Stimulated activated CD4-positive, alpha-beta T cell treated with anti-CD3 and anti-CD28 coated beads, Interleukin-1b, Interleukin-23, amount 100 ng/mL, for 24 hours (primary cell): ENCODE measurements at regions not wholly inside any gene's neighbourhood (a gene's known extent, or its start where the extent isn't known, plus 50 kb on each side); places are given as distances from the start of the nearest gene placed in this dataset.

Source experiments
- DNase-seq, 4 experiments: peaks; one replicate each; pipeline ENCODE4 v3.0.0-alpha.2; 2020; ENCODE audit warnings: low read depth in 4 of 4, low spot score in 1 of 4

DNA sequence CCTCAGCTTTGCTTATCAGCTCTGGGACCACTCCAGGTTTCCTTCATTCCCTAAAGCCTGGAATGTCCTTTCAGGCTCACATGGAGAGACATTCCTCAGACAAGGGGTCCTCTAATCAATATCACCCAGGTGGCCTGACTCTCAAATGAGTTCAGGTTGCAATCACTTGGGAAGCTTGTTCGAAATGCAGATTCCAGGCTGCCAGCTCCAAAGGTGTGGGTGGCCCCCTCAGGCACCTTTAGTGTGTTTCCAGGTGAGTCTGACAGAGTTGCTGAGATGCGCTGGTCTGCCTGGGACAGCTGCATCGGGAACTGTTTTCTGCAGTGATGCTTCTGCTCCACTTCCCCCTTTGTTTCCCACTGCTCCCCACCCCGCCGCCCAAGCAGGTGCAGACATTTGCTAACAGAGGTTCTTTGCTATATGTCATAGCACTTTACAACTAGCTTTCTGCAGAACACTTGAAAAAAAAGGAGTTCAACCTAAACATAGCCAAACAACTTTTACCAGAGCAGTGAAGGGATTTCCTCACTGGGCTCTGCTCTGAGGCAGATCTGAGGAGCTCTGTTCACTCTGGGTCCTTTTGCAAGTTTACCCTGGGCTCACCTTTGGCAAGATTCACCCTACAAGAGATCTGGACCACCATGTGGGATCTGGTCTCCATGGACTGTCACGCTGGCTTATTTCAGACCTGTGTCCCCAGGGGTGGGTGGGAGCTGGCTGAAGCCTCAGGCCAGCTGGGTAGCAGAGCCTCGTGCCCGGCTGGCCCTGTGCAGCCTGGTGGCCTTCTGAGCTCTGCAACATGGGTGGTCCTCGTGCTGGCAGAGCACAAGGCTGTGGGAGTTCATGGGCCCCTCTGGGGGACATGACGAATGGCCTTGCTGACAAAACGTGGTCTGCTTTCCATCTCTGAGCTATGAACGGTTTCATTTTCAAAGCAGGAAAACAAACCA is 539.6 kb downstream of the CCDC171 start:
- DNase-seq = no peak

DNA sequence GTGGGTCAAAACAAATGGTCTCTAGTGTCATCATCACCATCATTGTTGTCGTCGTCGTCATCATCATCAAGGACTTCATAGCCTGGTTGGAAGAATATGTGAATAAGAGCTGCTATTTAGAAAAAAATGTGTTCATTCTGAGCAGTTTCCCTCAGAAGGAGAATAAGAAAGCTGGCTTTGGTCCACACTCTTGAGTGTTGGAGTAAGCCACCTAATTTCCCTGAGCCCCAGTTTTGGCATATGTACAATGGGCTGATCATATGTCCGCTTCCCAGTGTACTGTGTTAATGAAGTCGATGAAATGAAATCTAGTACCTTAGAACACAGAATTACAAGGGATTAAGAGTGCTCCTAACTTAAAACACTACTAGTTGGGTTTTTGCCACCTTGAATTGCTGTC is 545.5 kb downstream of the CCDC171 start:
- DNase-seq = no peak

DNA sequence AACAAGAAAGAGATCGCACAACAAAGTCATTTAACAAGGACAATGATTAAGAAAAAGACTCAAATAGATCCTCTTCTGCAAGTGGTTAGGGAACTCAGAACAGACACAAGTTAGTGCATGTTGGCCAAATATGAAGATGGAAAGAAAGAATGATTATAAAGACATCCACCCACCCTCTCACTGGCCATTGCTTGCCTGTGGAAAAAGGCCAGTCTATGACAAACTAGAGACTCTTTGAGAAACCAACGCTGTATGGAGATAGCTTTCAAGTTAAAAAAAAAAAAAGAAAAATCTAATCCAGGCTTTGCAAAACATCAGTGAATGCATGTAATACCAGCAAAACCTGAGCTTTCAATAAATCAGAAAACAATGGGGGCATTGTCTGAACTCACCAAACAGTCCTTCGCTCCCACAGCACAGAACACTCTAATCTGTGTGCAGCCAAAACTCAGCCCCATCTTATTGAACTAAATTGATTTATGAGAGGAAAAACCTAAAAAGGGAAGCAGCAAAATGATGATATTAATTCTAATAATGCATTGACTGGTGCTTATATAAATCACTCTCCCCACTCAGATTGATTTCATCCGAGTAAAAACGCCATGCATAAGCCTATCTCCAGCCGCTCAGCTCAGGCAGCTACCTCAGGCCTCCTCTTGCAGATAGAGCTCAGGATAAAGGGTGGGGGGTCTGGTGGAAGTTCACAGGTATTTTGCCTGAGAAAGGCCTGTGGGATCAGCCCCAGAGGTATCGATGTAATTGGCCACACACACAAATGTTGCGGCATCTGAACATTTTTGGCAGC is 547.1 kb downstream of the CCDC171 start:
- no peak for DNase-seq

DNA sequence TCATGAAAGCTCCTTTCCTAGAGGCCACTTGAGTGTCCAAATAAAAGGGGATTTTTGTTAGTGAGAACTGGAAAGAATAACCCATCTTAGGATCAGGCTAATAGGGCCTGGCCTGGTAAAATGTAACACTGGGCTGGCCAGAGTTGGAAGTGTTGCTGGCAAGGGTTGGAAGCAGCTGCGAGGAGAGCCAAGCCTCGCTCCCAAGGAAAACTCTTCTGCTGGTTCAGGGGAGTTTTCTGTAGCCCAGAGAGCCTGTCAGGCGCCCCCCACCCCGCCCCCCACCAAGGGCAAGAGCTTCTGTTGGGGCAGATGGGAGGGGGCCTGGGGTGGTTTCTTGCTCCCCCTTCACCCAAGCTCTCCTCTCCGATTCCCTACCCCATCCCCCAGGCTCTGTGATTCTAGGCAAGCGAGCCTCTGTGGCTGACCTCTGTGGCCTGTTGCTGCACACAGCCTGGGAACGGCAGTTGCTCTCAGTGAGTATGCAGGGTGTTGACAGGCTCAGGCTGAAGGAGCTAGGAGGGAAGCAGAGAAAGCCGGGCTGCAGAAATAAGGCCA is 547.8 kb downstream of the CCDC171 start:
- DNase-seq = no peak

DNA sequence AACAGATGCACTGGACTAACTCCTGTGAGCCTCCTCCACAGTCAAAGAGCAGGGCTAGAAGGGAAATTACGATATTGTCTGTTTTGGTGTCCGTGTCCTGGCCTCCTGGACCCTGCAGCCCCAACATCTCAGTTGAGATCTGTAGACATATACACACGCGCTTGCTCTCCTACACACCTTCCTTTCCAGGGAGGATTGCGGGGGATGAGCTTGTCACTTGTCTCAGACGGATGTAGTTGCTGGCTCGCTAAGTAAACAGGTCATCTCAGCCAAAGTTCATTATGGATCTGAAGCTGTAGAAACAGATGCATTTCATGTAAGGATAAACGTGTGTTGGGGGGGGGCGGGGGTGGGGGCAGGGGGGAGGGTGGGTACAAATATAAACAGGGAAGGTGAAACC is 549.3 kb downstream of the CCDC171 start:
- no peak for DNase-seq

DNA sequence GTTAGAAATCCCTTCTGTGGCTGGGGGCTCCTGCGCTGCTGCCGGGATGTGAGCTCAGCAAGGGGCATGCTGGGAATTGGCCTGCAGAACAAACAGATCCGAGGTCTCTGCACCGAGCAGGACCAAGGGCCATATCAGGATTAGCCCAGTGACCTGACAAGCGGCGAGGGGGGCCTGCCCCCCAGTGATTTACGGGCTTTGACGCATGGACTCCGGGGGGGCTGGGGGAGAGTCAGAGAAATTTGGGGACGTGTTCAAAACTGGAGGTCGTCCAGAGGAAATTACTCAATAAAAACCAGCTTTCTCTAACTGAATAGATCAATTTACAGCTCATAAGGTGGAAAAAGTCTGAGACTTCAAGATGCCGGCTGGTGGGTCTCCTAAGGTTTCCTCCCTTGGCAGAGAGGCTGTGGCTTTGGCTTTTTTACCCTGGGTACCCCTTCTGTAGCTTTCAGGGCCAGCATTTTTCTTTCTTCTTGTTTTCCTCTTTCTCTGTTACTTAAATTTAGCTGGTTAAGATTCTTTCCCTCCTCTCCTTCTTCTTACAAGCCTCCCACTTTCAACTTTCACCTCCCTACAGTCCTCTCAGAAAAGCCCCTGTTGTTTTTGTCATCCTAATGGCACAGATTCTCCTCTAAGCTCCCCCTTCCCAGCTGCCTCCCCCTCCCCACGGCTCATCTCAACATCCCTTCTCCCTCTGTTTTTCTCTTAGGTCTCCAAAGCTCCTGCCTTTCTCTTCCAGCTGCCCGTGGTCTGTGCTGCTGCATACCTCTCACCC is 551.0 kb downstream of the CCDC171 start:
- DNase-seq = no peak

DNA sequence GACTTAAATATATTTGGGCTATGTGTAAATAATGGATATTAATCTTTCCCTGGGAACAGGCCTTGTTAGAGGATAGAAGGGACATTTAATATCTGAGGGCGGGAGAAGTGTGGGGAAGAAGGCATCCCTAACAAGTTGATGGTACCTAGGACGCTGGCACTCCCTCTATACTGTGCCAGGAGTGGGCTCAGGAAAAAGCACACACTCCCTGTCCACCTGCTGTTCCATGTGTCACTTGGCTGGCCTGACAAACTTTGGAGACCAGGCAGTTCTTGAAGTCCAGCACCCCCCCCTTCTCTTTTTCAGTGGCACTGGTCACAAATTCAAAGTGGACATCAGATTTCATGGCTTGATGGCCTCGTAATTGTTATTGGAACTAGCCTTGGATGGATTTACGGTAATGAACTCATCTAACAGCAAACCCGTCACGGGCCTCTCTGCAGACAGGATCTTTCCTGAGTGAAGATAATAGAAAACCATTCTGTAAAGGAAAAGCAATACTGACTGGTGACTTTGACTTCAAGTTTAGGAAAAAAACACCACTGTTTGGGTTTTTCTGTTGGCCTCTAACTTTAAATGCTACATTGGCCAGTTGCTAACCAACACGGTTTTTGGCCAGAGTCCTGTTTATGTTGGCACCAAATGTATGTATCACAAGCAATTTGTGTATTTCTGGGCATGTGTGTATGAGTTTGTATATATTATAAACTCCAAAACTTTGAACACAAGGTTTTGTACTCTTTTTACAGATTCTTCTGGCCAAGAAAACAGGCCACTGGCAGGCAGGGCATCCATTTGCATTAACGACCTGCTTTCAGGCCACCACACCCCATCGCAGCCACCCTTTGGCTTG is 552.6 kb downstream of the CCDC171 start:
- no peak for DNase-seq

DNA sequence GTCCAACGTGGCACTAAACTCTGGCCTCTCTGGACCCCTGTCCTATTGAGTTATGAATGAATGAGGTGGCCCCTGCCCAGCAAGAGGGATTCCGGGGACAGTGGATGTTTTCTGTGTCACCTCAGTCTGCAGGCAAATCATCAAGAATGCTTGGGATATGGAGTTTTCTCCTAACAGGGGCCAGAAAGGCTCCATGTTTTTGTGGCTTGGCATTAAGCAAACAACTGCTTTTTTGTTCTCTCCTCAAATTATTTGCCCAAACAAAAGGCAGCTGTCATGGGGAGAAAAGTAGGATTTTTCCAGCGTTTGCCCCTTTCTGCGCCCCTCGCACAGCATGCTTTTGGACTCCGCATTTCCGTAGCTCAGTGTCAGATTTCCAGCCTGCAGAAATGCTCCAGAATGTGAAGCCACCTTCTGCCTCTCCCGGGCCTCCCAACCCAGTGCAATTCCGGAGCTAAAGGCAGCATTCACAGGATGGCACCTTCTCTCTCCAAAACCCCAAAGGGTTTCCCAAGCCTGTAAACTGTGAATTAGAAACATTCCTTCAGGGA is 553.3 kb downstream of the CCDC171 start:
- no peak for DNase-seq

DNA sequence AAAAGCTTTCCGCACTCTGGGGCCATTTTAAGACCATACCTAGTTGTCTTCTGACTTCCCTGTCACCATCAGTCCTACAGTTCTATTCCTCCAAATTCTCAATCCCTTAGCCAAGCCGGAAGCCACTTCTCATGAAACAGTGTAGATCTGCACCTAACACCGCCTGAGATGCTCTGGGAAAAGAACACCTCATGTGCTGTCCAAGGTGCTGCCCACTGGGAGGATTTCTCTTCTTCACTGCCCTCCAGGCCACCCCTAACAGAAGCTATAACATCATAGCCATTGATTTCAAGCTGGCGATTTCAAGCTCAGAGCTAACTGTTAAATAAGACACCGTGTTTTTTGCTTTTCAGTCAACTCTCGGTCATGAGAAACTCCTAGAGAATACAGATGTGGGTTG is 559.3 kb downstream of the CCDC171 start:
- DNase-seq = no peak

DNA sequence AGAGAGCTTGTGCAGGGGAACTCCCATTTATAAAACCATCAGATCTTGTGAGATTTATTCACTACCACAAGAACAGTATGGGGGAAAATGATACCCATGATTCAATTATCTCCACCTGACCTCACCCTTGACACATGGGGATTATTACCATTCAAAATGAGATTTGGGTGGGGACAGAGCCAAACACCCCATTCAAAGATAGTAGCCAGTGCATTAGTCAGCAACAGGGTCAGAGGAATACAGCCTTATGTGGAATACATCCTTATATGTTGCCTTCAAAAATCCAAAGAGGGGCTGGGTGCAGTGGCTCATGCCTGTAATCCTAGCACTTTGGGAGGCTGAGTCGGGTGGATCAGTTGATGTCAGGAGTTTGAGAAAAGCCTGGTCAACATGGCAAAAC is 563.2 kb downstream of the CCDC171 start:
- DNase-seq = no peak

DNA sequence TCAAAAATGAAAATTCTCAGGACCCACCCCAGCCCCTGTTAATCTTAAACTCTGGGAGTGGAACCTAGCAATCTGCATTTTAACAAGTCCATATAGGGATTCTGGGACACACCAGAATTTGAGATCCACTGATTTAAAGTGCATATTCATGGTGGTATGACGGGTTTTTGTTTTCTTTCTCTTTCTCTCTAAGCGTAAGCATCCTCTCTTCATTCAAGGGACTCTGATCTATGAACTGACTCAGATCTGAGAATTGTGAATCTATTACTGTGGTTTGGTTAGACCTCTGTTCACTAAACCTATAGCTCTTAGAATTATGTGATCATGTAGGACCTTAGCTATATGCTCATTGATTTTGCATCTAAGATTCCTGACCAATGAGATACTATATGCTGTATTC is 565.2 kb downstream of the CCDC171 start:
- no peak for DNase-seq

DNA sequence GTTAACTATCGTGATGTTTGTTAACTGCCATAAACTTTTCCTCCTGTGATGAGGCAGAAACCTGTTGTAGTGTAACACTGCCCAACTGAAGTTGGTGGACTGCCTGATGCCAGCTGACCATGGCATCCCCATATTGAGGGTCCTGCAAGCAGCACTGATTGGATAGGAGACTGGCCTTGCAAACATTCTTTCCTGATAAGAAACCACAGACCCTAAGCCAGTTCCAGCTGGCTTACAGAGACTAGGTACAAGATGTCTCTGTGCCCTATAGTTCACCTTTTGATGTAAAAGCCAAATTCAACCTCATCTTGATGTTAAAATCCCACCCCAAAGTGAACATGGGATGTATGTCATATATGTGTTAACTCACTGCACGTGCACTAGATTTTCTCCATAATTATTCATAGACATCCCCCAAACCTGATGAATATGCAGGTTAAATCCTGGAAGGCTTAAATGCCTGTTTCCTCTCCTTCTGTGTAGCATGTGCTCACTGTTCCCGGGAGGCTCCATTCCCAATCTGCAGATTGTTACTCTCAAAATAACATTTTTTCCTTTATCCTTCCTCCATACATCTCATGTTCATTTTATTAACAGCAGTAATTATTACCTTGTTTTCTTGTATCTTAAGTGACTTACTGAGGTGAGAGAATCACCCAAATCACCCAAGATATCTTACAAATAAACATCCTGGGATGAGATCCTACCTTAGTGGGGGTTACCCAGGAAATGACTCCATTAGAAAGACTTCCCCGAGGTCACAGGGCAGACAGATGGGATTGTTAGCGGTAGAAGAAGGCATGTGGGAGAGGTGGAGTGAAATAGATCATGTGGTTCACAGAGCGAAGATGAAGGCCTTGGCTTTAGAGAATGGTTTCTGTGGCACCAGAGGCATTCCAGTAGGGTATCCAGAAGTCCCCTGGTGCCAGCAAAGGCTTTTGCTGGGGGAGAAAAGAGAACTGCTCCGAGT is 566.7 kb downstream of the CCDC171 start:
- no peak for DNase-seq

DNA sequence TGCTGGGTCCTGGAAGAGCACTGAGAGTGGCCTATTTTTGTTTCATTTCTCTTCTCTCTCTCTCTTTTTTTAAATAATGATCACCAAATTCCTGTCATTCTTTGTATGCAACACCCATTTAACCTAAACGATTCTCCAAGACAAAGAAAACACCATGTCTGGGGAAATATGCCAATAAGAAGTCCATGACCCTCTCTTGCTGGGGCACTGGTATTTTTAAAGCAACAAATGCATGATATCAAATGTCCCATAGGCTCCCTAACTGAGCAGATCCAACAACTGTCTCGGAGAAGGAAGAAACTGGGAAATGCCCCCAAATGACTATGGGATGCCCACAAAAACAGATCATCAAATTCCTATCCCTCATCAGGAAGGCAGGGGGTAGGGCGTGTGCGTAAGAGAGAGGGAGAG is 567.4 kb downstream of the CCDC171 start:
- no peak for DNase-seq

DNA sequence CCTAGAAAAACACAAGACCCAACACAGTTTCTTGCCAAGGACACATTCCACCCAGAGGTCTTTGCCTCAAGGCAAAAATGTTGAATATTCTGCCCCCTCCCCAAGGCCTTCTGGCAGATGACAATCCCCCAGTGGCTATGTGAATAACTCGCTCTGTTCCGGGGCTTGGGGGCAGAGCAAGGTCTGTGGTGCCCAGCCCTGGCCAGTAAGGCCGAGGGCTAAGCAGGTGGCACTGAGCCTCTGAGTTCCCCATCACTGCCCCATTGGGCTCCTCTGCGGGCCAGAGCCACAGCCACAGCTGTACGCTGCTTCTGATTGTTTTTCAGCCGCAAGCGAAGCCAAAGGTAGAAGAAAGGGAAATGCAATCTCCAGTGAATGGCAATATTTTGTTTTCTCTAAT is 567.9 kb downstream of the CCDC171 start:
- no peak for DNase-seq

DNA sequence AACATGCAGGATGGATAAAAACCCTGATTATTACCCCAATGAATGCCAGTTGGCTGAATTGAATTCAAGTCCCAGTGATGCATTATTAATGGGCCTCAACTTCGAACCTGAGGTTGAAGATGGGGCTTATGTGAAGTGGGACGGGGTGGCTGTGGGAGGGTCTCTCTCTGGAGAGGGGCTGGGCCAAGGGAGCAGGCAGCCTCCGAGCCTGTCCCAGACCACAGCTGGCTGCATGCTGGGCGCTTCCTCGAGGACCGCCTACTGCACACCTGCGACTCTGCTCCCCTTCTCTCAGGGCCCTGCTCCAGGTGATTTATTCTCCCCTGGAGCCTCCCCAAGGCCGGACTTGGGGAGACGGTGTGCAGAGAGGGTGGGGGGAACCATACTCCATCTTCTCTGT is 568.3 kb downstream of the CCDC171 start:
- DNase-seq = no peak

DNA sequence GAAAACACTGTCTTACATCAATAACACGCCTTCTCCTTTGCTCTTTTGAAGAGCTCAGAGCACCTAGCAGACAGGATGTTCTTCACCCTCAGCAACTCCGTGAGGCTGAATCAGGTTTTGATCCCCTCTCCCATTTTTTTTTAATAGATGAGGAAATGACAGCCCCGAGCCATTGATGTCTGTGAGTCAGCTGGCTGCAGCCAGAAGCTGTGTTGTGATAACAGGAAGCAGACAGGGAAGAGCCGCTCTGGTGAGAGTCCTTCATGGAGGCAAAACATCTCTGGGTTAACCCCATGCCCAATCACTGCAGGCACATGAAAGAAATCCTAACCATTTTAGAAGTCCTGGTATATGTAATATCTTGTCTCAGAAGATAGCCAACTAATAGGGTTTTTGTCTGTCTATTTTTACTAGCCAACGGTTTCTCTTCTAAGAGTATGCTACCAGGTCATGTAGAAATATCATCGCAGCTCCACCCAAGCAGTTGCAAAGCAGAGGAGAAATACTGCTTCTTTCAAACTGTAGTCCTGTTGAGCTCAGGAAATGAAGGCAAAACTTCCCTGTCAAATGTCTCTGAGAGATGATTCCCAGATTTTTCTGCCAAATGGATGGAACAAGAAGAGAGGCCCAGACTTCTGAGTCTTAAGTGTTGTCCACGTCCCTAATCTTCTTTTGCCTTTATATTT is 568.9 kb downstream of the CCDC171 start:
- DNase-seq = no peak

DNA sequence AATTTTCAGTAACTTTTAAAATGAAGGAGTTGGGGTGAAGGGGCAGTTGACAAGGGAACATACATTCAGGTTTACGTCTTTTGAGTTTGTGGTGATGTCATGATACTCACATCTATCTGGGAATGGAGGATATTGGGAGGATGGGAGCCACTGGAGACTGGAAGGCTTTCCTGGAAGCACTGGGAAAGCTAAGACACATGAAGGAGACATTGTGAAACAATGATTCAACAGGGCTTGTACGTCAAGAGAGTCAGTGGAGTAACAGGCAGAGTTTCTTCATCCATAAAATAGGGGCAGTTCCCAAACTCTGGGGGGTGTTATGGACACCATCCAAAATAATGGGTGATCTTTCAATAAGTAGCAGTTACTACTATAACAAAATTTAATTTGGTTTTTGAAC is 572.8 kb downstream of the CCDC171 start:
- no peak for DNase-seq

DNA sequence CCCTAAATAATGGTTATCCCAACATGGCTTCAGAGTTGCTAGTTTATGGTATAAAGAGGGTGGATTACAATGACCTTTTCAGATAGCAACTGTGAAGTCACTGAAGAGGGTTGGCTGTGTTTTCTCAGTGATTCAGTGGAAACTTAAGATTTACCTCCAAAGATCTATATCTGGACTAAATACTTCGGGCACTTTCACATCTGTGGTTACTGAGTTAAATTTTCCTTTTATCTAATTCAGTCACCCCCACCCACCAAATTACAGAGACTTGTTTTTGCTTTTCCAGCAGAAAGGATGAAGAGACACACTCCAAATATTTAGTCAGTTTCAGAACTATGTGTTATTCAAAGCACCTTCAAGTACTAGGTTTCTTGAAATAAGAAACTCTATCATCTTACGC is 573.2 kb downstream of the CCDC171 start:
- DNase-seq = no peak
